GM21723 (cell line): ENCODE measurements at regions not wholly inside any gene's neighbourhood (a gene's known extent, or its start where the extent isn't known, plus 50 kb on each side); places are given as distances from the start of the nearest gene placed in this dataset.

Source experiments
- ATAC-seq: cut with Tn5 transposase; IDR thresholded peaks from one replicate; pipeline ENCODE4 v1.9.1; 2021; ENCODE audit warnings: mild to moderate bottlenecking, moderate library complexity; ENCODE audit not compliant: unreplicated experiment

DNA sequence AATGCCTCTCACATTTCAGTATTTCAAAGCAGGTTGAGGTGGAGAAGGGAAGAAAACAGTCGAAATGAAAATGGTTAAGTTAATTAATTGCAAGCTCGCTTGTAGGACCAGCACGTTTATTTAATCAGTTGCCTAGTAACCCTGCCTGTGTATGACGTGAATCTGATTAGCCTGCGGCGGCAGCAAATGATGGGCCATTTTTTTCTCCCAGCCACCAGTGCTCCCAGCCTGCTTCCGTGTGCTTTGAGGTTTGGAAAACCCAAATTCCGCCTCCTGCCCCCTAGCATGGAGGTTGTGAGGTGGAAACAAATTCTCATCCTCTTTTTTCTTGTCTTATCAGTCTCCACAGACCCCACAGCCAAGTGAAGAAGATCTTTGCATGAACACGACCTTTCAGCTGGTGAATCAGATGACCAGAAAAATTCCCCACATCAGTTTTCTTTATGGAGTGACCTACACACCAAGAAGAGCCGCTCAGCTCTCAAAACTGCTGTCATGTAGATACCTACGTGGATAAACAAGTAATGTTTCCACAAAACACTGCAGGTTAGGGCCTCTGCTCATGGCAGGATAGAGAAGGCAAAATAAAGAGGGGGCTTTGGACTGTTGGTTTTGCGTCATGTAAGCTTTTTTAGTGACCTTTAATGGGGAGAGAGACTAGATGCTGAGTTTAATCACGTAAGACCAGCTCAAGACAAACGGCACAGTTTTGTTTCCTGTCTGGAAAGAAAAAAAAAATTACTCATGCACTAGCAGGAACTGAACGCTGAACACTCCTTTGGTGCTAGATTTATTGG, 572.9 kb upstream of the NOX3 start:
- ATAC-seq, result no peak

DNA sequence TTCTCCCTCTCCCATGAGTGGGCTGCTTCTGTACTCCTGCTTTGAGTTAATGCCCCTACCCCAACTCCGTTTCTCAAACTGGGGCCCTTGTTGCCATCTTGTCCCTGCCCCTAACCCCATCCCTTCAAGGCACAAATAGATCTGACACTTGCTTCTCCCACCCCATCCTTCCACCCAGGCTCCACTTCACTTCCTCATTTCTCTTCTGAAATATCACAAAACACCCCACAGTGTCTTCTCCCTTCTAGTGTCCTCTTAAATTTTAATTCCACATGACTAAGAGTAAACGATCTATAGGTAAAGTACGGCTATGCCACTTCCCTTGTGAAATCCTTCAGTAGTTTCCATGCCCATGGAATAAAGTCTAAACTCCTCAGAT, 571.6 kb upstream of the NOX3 start:
- ATAC-seq, result no peak

DNA sequence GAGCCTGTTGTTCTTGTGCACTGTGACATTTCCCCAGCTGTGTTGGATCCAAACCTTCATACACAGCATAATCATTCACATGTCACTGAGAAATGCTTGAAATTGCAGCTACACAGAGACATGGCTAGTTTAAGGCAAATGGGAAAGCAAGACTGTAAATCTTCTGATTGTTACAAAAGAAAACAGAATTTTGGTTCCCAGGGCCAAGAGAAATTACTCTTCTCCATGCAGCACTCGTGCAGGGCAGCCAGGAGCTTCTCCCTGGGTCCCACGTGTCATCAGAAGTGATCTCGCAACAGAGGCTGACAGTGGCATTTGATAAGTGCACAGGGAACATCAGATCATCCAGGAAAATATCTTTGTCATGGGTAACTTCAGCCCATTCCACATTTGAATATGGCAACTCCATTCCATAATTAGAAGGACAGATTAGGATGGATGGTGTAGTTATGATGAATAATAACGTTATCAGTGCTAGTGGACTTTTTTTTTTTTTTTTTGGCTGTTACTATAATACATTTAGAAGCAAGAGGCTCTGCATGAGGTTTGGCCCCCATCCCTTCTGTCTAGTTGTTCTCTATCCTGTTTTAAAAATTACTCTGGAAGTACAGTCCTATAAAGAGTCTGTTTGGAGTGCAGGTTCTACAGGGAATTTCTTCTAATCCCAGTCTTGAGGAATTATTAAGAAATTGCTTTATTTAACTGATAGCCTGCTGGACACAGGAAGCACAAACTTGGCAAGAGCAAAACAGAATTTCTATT, 571.0 kb upstream of the NOX3 start:
- no peak for ATAC-seq

DNA sequence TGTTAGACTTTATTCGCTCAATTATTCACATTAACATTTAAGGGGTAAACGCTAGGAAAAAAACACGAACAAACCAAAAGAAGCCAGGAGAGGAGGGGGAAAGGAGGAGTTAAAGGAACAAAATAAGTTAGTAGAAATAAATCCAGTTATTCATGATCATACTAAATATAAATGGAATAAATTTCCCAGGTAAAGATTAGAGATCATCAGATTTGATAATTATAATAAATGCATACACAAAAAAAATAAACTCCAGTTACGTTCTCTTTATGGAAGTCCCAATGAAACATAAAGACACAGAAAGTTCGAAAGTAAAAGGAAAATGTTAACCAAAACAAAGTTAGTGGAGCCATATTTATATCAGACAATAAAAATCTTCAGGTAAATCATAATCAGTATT, 568.7 kb upstream of the NOX3 start:
- ATAC-seq, result no peak

DNA sequence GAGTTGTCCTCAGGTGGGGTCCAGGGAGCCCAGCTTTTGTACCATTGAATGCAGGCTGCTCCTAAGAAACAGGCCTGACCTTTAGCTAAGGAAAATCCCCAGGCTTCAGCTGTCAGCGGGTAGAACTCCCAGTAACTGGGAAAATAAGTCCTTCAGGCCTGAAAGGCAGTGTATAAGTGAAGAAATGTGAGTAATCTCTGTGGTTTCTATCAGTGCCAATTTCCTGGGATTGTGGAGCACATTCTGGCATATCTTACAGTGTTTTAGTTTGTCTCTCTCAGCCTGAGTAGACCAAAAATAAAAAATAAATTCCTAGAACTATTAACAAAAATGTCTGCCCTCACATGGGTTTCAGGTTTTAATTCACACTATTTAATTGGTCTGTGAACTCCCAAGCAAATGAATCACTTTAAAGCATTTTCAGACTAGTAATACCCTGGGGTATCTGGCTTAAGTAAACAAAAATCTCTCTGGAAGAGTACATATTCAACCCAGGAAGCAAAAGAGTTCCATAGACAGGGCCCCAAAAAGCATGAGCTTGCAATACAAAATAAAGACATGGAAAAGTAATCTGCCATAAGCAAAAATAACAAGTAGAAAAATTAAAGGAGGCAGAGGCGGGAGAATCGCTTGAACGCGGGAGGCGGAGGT, 566.2 kb upstream of the NOX3 start:
- no peak for ATAC-seq

DNA sequence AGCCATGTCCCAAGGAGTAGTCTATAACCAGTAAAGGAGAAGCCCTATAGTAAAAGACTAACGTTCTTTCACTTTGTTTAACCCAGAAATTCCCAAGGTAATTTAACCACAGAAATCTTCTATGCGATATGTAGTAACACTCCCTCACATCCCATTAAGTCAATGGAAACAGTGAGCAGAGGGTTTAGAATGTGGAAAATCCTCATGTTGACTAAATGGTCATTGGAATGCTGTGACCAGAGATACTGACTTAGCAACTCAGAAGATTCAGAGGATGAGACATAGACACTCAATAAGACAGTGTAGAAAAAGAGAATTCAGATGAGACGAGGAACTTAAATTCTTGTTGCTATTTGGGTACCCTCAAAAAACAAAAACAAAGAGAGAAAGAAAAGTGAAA, 562.2 kb upstream of the NOX3 start:
- no peak for ATAC-seq

DNA sequence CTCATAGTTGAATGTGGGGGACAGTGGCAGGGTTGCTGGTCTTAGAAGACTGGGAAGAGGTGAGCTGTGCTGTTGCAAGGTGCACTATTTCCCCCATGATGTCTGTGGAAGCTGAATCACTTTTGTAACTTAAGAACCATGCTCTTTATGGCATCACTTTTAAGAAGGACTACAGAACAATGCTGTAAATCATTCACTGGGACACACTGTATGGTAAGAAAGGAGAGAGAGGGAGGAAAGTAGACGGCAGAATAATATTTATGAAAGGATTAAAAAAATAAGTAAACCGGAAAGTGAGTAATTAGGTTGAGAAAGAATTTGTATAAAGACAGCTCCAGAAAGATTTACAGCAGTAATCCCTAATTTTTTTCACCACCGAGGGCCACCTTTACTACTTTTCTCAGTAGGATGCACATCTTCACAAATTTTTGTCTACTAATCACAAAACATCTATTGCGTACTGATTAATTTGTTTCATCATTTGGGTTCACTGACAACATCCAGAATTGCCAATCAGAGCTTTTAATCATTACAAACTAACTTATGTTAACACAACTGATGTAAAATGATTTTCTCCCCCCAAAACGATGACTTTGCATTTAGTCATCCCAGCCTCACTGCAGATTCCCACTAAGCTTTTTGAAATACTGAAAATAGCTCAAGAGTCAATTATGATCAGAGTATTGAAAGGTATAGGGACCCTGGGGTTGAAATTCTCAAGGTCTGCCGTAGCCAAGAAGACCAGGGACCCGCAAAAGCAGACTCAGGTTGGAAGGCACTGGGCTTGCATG, 560.7 kb upstream of the NOX3 start:
- ATAC-seq, result no peak

DNA sequence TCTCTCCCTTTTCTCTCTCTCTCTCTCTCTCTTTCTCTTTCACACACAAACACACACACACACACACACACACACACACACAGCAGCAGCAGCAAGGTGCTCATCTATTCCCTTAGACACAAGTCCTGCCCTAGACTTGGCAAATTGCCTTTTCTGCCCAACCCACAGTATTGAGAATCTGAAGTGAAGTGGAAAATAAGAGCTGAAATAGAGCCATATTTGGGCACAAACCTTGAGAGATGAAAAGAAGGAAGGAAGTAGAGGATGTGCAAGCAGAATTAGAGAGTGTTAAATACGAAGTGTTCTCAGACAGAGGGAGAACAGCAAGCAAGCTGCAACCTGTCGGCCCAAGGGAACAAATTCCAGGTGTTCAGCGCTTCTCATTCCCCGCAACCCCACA, 557.5 kb upstream of the NOX3 start:
- no peak for ATAC-seq

DNA sequence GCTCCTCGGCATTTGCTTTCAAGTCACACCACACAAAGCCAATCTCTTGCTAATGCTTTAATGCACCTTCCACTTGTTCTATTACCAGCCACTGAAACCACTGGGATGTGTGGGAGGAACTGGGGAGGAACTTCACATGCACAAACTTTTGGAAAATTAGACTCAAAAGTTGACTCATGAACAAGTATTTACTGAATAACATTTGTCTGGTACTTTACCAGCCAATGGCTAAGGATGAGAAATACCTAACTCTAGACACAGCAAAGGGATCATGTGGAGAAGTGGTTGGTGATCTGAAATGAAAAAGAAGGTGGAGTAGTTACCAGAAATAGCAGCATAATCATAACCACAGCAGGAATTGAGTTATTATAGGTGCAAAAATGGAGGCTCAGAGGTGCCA, 554.0 kb upstream of the NOX3 start:
- ATAC-seq, result no peak

DNA sequence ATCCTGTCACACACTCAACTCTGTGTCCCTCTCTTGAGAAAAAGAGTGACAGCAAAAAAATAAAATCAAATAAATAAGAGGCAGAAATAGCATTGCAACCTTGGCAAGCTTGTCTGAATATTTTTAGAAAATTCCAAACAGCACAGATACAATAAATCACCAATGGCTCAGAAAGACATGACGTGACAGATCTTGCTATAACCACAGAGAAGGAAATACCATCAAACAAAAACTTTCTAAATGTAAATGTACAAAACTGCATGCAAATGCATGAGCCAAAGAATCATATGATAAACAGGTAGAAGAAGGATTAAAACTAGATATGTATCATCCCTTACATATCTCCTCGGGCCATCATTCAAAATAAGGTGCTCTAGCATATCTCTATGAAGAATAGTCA, 549.2 kb upstream of the NOX3 start:
- no peak for ATAC-seq

DNA sequence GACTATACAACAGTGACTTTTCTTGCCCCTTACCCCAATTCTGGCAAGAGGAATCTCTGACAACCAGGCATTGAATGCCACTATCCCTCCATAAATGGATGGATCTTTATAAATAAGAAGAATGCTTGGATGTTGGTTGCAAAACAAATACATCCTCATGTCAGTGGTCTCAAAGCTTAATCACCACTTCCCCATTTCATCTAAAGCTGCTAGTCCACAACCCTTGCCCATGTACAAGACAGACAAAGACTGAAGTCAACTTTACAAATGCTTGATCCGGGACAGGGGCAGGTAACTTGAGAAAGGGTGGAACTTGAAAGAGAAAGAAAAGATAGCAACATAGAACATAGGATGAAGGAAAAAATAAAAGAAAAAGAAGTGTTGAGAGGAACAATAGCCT, 540.5 kb upstream of the NOX3 start:
- ATAC-seq, result no peak

DNA sequence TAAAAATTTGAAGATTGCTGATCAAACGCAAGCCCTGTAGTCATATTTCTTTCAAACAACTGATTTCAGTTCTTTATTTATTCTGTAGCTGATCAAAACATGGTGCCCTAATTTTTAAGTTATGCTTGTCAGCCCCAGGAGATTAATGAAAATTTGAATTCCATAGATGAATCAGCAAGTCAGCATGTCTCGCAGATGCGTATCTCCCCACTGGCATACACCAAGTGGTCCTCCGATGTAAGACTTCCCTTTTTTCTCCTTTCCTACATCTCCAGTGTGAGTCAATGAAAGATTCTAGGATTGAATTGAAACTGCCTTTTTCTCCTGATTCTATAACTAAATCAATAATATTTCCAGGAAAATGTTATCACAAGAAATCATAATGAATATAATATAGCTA, 539.6 kb upstream of the NOX3 start:
- no peak for ATAC-seq

DNA sequence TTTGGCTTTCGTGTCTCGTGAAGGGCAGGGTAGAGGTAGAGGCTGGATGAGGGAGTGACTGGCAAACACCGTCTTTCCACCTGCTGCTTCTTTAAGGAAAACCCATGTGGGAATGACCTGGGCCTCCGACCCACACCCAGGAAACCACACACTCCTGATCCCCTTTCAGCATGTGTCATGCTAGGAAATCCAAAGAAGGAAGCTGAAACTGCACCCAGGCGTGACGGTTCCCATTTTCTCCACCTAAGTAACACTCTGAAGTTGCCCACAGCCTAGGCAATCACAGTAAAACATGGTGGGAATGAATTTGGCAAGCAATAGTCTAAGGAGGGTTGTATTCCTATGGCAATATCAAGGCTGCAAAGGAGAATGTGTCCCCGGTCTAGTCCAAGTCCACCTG, 538.4 kb upstream of the NOX3 start:
- no peak for ATAC-seq

DNA sequence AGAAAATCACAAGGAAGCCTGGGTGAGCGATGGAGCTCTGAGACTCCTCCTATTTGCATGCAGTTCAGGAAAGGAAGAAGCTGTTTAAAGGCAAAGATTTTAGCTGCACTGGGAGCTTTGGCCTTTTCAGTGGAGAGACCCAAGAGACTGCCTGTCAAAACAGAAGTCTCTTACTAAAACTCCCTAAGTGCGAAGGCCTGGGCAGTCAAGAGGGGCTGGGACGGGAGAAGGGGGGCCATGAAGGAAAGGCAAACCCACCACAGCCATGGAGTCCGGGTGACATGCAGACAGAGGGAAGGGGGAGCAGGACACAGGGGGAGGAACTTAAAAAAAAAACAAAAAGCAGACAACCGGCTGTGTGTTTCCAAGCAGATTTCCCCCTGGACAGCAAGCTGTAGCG, 537.6 kb upstream of the NOX3 start:
- ATAC-seq, result no peak

DNA sequence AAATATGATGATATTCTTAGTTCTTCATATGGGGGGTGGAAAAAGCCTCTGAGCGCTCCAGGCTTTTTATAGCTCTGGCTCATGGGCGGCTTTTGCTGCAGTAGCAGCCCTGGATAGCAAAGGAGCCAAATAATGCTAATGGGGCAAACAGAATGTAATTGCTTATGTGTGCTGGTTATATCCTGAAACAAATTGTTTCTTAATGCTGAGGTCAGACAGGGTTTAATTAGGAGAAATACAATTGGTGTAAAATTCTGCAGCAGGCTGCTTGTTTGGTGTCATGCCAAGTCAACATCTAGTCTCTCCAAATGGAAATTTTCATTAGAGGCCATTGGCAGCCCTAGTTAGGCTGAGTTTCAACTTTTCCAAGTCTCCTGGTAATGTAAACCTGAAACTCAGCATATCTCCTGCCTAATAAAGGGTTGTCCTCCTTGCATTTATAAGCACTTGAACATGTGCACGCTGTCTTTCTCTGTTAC, 530.1 kb upstream of the NOX3 start:
- no peak for ATAC-seq

DNA sequence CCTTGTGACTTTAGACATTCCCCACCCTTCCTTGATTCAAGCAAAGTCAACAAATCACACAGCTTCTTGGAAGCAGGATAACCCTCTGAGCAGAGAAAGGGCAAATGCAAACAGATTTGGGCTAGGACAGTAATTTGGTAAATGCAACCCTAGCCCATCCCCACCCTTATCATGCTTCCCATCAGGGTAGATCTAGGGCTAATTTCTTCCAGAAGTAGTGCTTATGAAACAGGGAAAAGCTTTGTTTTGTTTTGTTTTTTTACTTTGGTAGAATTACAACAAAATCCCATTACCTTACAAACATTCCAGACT, 525.1 kb upstream of the NOX3 start:
- no peak for ATAC-seq

DNA sequence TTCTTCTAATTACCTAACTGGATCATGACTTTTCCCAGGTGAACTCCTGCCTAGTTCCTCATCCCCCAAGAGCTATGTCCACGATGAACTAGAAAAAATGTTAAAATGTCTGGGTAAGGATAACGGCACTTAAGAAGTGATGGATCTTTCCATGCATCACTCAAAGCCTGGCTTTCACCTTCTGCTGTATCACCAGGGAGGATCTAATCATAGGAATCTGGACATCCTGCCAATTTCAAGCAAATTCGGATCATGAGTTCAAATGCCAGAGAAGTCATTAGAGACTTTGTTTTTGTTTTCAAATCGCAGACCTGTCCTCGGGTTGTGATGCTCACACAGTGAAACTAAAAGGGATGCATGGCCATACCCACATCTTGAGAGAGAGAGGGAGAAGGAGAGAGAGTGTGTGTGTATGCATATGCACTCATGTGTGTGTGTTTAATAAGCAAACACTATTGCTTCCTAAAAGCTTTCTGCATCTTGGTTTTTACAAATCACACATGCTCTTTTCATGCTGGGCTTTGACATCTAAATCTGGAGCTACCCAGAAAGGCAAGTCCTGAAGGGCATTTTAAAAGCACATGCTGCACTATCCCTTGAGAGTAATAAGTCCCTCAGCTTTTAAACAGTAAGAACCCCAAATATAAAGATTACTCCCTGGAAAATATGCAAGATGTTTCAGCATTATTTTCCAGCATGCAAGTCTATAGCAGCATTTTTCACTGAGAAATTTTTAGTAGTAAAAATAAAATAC, 524.6 kb upstream of the NOX3 start:
- no peak for ATAC-seq

DNA sequence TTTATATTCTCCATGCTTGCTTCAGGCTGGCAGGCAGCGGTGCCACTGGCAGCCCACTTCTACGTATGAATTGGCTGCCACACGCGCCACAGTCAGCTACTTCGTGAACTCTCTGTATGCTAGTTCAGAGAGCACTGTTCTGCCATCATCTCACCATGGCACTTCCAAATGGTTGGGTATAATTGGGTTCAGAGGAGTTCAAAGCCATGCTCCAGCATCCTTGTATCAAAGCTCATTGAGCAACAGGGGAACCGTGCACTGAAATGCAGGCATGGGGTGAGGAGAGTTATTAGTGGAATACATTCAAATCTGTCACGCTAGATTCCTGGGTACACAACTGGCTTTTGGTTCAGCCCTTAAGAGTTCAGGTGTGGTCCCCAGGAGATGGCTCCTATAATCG, 519.9 kb upstream of the NOX3 start:
- ATAC-seq, result no peak

DNA sequence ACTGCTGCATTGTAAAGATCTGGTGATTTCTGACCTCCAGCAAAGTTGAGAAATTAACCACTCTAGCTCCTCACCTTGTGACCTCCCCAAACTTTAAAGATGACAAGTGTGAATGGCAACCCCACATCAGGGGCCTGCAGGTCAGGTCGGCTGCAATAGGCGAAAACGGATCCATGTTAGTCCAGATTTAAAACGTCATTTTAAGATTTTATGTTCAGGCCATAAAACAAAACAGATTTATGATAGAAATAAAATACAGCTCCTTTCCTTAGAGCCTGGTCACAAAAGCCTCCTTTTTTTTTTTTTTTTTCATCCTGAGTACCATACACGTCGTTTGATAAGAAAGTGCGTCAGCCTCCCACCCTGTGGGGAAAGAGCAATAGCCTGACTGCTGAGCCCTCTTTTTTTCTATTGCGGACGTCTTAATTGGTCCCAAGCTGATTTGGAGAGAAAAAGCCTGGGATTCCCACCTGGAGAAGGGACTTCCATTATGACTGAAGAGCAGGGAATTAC, 519.2 kb upstream of the NOX3 start:
- no peak for ATAC-seq

DNA sequence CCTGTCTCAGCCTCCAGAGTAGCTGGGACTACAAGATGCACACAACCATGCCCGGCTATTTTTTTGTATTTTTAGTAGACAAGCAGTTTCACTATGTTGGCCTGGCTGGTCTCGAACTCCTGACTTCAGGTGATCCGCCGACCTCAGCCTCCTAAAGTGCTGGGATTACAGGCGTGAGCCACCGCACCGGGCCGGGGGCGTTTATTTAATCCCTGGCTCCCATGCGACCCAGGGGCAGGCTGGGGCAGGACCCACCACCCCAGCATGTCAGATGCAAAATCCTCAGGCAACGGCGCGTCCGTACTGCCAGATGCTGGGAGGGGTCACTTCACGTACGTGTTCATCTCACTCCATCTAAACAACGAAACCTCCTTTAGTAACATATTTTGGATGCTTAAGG, 518.7 kb upstream of the NOX3 start:
- ATAC-seq, result no peak
